Limb (tissue), 2 donors: ENCODE measurements at regions not wholly inside any gene's neighbourhood (a gene's known extent, or its start where the extent isn't known, plus 50 kb on each side); places are given as distances from the start of the nearest gene placed in this dataset.
"Not testable (repeated sequence)": the region's sequence is repeated elsewhere in the genome, so short reads cannot be mapped to it uniquely, and the experiment has no call there.

Experiments
- DNase-seq, 2 donors: peaks; one replicate each; pipeline ENCODE4 v3.0.0-alpha.2; 2016; ENCODE audit errors: extremely low spot score in 2 of 2

- DNase-seq: no peak
Observed at GRCh38 chr4:79611026-79611425, 203.0 kb upstream of the GK2 start.

GRCh38 chr4:79609817-79610216 lies 201.8 kb upstream of the GK2 start:
- no peak for DNase-seq

- no peak for DNase-seq
Observed at GRCh38 chr4:79607979-79608378, 200.0 kb upstream of the GK2 start.

- DNase-seq: no peak
Observed at GRCh38 chr4:79604152-79604551, 196.1 kb upstream of the GK2 start.

- DNase-seq: no peak
Observed at GRCh38 chr4:79603681-79604080, 195.7 kb upstream of the GK2 start.

GRCh38 chr4:79599691-79600090 lies 191.7 kb upstream of the GK2 start:
- no peak for DNase-seq

- DNase-seq: no peak
Observed at GRCh38 chr4:79598801-79599200, 190.8 kb upstream of the GK2 start.

- DNase-seq: no peak
Observed at GRCh38 chr4:79598214-79598613, 190.2 kb upstream of the GK2 start.

- no peak for DNase-seq
Observed at GRCh38 chr4:79597266-79597665, 189.2 kb upstream of the GK2 start.

- not testable (repeated sequence) for DNase-seq
Observed at GRCh38 chr4:79592218-79592617, 184.2 kb upstream of the GK2 start.

GRCh38 chr4:79588679-79589078 lies 180.7 kb upstream of the GK2 start:
- DNase-seq: no peak

- not testable (repeated sequence) for DNase-seq
Observed at GRCh38 chr4:79587207-79587606, 179.2 kb upstream of the GK2 start.

GRCh38 chr4:79585834-79586233 lies 177.8 kb upstream of the GK2 start:
- DNase-seq: no peak

GRCh38 chr4:79585330-79585729 lies 177.3 kb upstream of the GK2 start:
- DNase-seq: no peak

- DNase-seq: no peak
Observed at GRCh38 chr4:79584902-79585301, 176.9 kb upstream of the GK2 start.

GRCh38 chr4:79584352-79584751 lies 176.3 kb upstream of the GK2 start:
- DNase-seq: no peak

GRCh38 chr4:79578606-79579005 lies 170.6 kb upstream of the GK2 start:
- DNase-seq: no peak

GRCh38 chr4:79576429-79576753 lies 168.4 kb upstream of the GK2 start:
- peak; percentile 59 to 74 for DNase-seq

GRCh38 chr4:79575709-79576428 lies 167.8 kb upstream of the GK2 start:
- no peak for DNase-seq

- DNase-seq: no peak
Observed at GRCh38 chr4:79574741-79575451, 166.9 kb upstream of the GK2 start.

- DNase-seq: no peak
Observed at GRCh38 chr4:79563219-79563618, 155.2 kb upstream of the GK2 start.

- no peak for DNase-seq
Observed at GRCh38 chr4:79561751-79562150, 153.7 kb upstream of the GK2 start.

GRCh38 chr4:79559398-79559797 lies 151.4 kb upstream of the GK2 start:
- DNase-seq: not testable (repeated sequence)
